Progenitor cell of endocrine pancreas (in vitro differentiated cells): ENCODE measurements at regions not wholly inside any gene's neighbourhood (a gene's known extent, or its start where the extent isn't known, plus 50 kb on each side); places are given as distances from the start of the nearest gene placed in this dataset.

Experiments used
- DNase-seq: peaks from one replicate; pipeline ENCODE4 v3.0.0; 2021; ENCODE audit warnings: low spot score; ENCODE audit not compliant: unreplicated experiment
- H3K27ac Mint-ChIP-seq: 2 replicates; pipeline ENCODE4 v1.8.0; 2021; ENCODE audit warnings: mild to moderate bottlenecking, moderate library complexity, mixed read lengths
- H3K27me3 Mint-ChIP-seq: 2 replicates; pipeline ENCODE4 v1.8.0; 2021; ENCODE audit warnings: mixed read lengths
- H3K36me3 Mint-ChIP-seq: 2 replicates; pipeline ENCODE4 v1.8.0; 2022; ENCODE audit warnings: mixed read lengths; ENCODE audit not compliant: insufficient read depth
- H3K4me1 Mint-ChIP-seq: 2 replicates; pipeline ENCODE4 v1.8.0; 2021; ENCODE audit warnings: low read depth, mixed read lengths
- H3K4me3 Mint-ChIP-seq: 2 replicates; pipeline ENCODE4 v1.8.0; 2021; ENCODE audit warnings: low read depth, mild to moderate bottlenecking, moderate library complexity, mixed read lengths
- H3K9me3 Mint-ChIP-seq: 2 replicates; pipeline ENCODE4 v1.8.0; 2021; ENCODE audit warnings: low read depth, mixed read lengths
- TF ChIP-seq, protein P1 (sequence below): fragments of 200-600 bp; sonication (generic); IDR thresholded peaks from one replicate; pipeline ENCODE4 v1.5.0; 2021; ENCODE audit warnings: antibody characterized with exemption, mild to moderate bottlenecking; ENCODE audit not compliant: unreplicated experiment

DNA sequence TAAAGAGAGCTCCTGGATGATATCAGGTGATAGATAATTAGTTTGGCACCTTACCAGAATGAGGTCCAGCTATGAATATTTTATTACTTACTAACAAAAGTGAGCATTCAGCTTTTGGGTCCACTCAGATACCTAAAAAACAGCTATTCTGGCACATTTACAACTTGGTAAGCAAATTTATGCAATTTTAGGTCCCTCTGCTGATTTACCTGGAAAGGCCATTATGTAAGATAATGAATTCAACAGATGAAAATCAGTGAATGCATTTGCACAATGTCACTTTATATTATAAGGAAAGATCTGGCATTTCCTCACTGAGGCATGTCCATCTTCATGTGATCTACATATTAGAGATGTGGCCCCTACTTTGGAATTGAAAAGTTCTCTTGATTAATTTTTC is 517.0 kb downstream of the SPRY1 start:
- DNase-seq = no peak
- H3K36me3 Mint-ChIP-seq = no peaks in the 10 kb centered on the region
- H3K27ac Mint-ChIP-seq = no peak overlapping the region
- no peaks in the 10 kb centered on the region for H3K9me3 Mint-ChIP-seq
- H3K27me3 Mint-ChIP-seq = no peaks in the 10 kb centered on the region
- no peak overlapping the region for H3K4me3 Mint-ChIP-seq
- peaks cover 1% of the 10 kb centered on the region for H3K4me1 Mint-ChIP-seq
- TF ChIP-seq, protein P1, sequence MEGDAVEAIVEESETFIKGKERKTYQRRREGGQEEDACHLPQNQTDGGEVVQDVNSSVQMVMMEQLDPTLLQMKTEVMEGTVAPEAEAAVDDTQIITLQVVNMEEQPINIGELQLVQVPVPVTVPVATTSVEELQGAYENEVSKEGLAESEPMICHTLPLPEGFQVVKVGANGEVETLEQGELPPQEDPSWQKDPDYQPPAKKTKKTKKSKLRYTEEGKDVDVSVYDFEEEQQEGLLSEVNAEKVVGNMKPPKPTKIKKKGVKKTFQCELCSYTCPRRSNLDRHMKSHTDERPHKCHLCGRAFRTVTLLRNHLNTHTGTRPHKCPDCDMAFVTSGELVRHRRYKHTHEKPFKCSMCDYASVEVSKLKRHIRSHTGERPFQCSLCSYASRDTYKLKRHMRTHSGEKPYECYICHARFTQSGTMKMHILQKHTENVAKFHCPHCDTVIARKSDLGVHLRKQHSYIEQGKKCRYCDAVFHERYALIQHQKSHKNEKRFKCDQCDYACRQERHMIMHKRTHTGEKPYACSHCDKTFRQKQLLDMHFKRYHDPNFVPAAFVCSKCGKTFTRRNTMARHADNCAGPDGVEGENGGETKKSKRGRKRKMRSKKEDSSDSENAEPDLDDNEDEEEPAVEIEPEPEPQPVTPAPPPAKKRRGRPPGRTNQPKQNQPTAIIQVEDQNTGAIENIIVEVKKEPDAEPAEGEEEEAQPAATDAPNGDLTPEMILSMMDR = no peak

DNA sequence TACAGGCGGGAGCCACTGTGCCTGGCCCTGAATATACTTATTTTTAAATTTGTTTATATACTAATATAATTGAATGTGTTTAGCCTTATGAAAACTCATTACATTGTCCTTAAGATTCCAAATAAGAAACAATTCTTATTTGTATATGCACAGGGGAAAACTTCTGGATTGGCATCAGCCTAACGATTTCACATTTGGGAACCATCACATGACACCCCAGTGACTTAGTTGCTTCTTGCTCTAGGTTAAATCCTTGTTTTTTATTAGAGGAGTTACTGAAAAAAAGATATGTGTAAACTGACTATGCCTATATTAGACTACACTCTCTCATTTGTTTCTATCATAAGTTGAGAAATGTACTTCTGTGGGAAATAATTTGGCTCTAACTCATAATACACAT is 520.2 kb downstream of the SPRY1 start:
- Mint-ChIP-seq H3K27ac (no peak overlapping the region), H3K4me1 (peaks cover 1% of the 10 kb centered on the region), H3K36me3 (no peaks in the 10 kb centered on the region), H3K9me3 (no peaks in the 10 kb centered on the region), H3K27me3 (no peaks in the 10 kb centered on the region), H3K4me3 (no peak overlapping the region)
- no peak for DNase-seq
- TF ChIP-seq, protein P1 = no peak

DNA sequence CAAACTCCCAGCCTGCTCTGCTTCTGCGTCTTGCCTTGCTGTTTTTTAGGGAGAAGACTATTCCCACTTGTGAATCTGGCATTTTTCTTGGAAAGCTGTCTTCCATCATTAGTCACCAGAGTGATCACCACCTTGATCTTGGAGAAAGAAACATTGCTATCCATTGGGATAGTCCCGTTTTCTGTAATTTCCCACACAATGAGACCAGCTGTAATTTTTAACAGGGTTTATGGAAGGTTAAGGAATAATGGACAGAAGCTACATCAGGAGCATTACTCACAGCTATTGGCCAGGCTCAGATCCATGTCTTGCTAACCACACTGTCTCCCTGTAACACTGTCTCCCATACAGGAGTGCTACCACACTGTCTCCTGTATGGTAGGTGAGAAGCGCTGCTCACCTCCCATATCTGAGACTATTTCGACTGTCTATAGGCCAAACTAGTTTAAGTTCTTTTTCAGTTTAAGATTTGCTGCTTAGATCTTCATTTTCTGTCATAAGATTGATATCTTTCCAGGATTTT is 523.0 kb downstream of the SPRY1 start:
- H3K4me1 Mint-ChIP-seq = no peaks in the 10 kb centered on the region
- TF ChIP-seq, protein P1 = no peak
- no peak for DNase-seq
- H3K9me3 Mint-ChIP-seq = no peaks in the 10 kb centered on the region
- H3K36me3 Mint-ChIP-seq = no peaks in the 10 kb centered on the region
- no peaks in the 10 kb centered on the region for H3K27me3 Mint-ChIP-seq
- no peak overlapping the region for H3K4me3 Mint-ChIP-seq
- H3K27ac Mint-ChIP-seq = no peak overlapping the region

DNA sequence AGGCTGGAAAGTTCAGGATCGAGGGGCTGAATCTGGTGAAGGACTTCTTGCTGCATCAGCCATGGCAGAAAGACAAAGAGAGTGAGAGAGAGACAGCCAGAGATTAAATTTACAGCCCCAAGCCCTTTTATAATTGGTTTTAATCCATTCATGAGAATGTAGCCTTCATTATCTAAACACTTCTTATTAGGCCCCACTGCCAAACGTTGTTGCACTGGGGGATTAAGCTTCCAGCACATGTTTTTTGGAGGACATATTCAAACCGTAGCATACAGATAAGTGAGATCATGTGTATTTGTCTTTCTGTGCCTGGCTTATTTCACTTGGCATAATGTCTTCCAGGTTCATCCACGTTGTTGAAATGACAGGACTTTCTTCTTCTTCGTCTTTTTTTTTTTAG is 524.7 kb downstream of the SPRY1 start:
- no peaks in the 10 kb centered on the region for H3K36me3 Mint-ChIP-seq
- TF ChIP-seq, protein P1 = no peak
- no peaks in the 10 kb centered on the region for H3K27me3 Mint-ChIP-seq
- no peaks in the 10 kb centered on the region for H3K4me1 Mint-ChIP-seq
- no peak overlapping the region for H3K4me3 Mint-ChIP-seq
- DNase-seq = no peak
- H3K9me3 Mint-ChIP-seq = no peaks in the 10 kb centered on the region
- H3K27ac Mint-ChIP-seq = peak overlapping the region; percentile 63

DNA sequence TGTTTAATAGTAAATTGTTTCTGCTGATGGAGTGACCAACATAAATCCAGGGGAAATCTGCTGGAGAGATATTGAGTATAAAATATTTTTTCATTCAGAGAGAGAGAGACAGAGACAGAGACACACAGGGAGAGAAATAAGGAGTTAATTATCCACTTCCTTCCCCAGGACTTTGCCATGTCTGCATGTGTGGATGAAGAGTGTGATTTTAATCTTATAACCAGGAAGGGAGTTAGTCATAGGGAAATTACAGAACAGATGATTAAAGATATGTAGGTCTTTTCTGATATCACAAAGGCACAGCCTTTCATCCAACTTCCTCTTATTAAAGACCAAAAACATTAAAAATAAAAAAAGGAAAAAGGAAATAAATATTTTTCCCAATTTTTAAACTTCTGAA is 526.3 kb downstream of the SPRY1 start:
- H3K9me3 Mint-ChIP-seq = no peaks in the 10 kb centered on the region
- H3K27ac Mint-ChIP-seq = no peak overlapping the region
- H3K4me3 Mint-ChIP-seq = no peak overlapping the region
- no peak for DNase-seq
- no peaks in the 10 kb centered on the region for H3K27me3 Mint-ChIP-seq
- no peaks in the 10 kb centered on the region for H3K4me1 Mint-ChIP-seq
- no peaks in the 10 kb centered on the region for H3K36me3 Mint-ChIP-seq
- TF ChIP-seq, protein P1 = no peak
